T-helper 1 cell treated with Interleukin-12 subunit alpha and Interleukin-12 subunit beta and Interleukin-4 antibody, amounts not matched to agents 30 ng/mL and 1 ng/mL, for 36 hours (primary cell): ENCODE measurements at regions not wholly inside any gene's neighbourhood (a gene's known extent, or its start where the extent isn't known, plus 50 kb on each side); places are given as distances from the start of the nearest gene placed in this dataset.

Source experiments
- intact Hi-C: fragments of 100-400 bp; cut with micrococcal nuclease; formaldehyde crosslinking; loops from one replicate; pipeline ENCODE4 v1.15.1; 2024

- intact Hi-C loops, result no loop called here
Measured at GRCh38 chr7:16978358-16979244, 96.8 kb upstream of the AGR3 start.

GRCh38 chr7:16980539-16980938 is 98.8 kb upstream of the AGR3 start:
- intact Hi-C loops, result loop anchor here (5.0 kb wide), 3 partner anchors 162 to 957 kb away; no protein-coding TSS in a partner anchor

- intact Hi-C loops, result loop anchor here (1.0 to 5.0 kb wide), 9 partner anchors 56 to 955 kb away; no protein-coding TSS in a partner anchor
Measured at GRCh38 chr7:16982640-16983350, 101.0 kb upstream of the AGR3 start.

- intact Hi-C loops, result loop anchor here (5.0 kb wide), 3 partner anchors 158 to 953 kb away; no protein-coding TSS in a partner anchor
Measured at GRCh38 chr7:16984375-16984774, 102.6 kb upstream of the AGR3 start.

- intact Hi-C loops, result no loop called here
Measured at GRCh38 chr7:16985621-16986020, 103.8 kb upstream of the AGR3 start.

- intact Hi-C loops, result no loop called here
Measured at GRCh38 chr7:16986755-16987154, 105.0 kb upstream of the AGR3 start.

GRCh38 chr7:16989811-16990413 is 108.1 kb upstream of the AGR3 start:
- intact Hi-C loops, result no loop called here

- intact Hi-C loops, result no loop called here
Measured at GRCh38 chr7:16991551-16991950, 109.8 kb upstream of the AGR3 start.

GRCh38 chr7:16993543-16993942 is 111.8 kb upstream of the AGR3 start:
- intact Hi-C loops, result no loop called here

GRCh38 chr7:16998481-16999051 is 116.8 kb upstream of the AGR3 start:
- intact Hi-C loops, result no loop called here

- intact Hi-C loops, result loop anchor here (1.0 to 5.0 kb wide), 4 partner anchors 10 to 301 kb away; no protein-coding TSS in a partner anchor
Measured at GRCh38 chr7:16999541-17000267, 117.9 kb upstream of the AGR3 start.

GRCh38 chr7:17005271-17005670 is 123.5 kb upstream of the AGR3 start:
- intact Hi-C loops, result no loop called here

- intact Hi-C loops, result loop anchor here (2.0 kb wide), 1 partner anchor 293 kb away; no protein-coding TSS in a partner anchor
Measured at GRCh38 chr7:17007841-17008240, 126.1 kb upstream of the AGR3 start.

- intact Hi-C loops, result loop anchor here (1.0 to 2.0 kb wide), 3 partner anchors 9 to 522 kb away; no protein-coding TSS in a partner anchor
Measured at GRCh38 chr7:17009007-17009719, 127.4 kb upstream of the AGR3 start.

GRCh38 chr7:17009933-17010332 is 128.2 kb upstream of the AGR3 start:
- intact Hi-C loops, result loop anchor here (1.0 to 2.0 kb wide), 4 partner anchors 10 to 521 kb away; no protein-coding TSS in a partner anchor

GRCh38 chr7:17010637-17011300 is 129.0 kb upstream of the AGR3 start:
- intact Hi-C loops, result loop anchor here (2.0 kb wide), 1 partner anchor 30 kb away; no protein-coding TSS in a partner anchor

GRCh38 chr7:17013204-17013603 is 131.4 kb upstream of the AGR3 start:
- intact Hi-C loops, result no loop called here

GRCh38 chr7:17014686-17015085 is 132.9 kb upstream of the AGR3 start:
- intact Hi-C loops, result no loop called here

- intact Hi-C loops, result no loop called here
Measured at GRCh38 chr7:17015598-17016031, 133.8 kb upstream of the AGR3 start.
